Skin of body (tissue), 1 donor: ENCODE measurements at regions not wholly inside any gene's neighbourhood (a gene's known extent, or its start where the extent isn't known, plus 50 kb on each side); places are given as distances from the start of the nearest gene placed in this dataset.
"Not testable (repeated sequence)": the region's sequence is repeated elsewhere in the genome, so short reads cannot be mapped to it uniquely, and the experiment has no call there.

Experiments used
- DNase-seq: peaks from one replicate; lab custom pipeline; 2025; lab: John Stamatoyannopoulos, UW

DNA sequence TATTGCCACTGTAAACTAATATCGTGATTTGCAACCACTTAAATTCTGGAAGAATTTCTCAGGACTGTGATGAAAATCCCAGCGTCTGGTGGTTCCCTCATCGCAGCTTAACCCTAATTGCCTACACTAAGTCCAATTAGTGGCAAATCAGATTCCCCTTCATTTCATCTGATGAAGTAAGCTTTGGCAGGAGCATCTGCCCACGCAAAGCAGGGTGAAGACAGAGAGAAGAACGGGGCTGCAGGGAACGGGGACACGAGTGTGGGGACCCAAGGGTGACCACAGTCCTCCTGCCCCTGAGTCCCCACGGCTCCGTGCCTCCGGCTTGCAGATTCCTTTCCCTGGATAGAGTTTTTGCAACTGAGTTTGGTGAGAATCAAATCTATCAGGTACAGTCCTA lies 159.5 kb downstream of the LY86 start:
- DNase-seq, result no peak

DNA sequence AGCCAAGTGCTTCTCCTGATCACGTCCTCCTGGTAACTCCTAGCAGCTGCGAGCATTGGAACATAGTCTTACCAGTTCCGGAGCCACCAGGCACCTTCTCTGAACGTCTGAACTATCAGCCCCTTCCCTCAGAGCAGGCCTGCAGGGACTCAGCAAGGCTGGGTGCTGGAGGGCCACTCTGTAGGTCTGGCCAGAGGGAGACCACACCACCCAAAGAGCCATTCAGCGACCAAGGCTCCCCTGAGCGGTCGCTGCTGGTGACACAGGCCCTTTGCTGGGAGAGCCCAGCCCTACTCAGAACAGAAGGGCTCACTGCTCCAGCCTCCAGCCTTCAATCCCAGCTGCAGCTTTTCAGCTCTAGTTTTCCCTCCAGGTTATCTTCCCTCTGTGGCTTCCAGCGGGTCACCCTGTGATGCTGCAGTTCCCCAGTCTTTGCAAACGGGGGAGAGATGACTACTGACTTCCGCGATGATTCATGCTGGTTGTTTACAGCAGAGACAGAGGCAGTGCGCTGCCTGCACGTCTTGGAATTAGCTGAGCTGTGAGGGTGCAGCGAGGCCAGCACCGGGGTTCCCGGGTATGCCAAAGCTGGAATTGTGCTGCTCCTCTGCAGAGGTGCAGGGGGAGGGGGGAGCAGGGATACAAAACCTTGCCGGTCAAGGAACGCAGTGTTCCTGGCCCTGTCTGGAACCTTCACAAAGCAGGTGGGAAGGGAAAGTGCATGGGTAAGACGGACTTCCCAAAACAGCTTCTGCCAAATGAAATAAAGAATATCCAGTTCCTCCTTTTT lies 161.4 kb downstream of the LY86 start:
- peak; percentile 9 for DNase-seq

DNA sequence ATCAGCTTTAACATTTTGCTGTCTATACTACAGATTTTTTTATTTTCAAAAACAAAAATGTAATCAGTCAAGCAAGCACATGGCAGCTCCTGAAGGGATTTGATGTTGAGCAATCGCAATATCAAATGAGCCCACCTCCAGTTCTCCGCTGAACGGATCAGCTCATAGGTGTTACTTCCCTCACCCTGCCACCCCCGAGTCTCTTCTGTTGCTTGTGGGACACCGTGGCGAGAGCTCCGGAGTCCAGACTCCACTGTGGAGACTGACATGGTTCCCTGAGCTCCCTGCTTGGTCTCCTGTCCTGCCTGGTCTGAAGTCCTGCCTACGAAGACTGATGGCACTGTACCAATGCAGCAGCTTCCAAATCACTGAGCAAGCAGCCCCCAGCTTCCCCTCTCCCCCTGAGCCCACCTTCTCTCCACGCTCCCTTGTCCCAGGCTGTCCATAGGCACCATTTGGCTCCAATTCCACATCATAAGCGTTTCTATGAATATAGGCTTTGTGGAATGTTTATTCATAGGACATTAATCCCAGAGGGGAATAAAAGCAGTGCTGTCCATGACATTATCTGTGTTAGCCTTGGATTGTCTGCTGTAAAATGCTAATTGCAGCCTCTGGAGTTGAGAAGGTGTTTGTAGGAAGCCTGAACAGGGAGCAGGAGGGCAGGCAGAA lies 162.2 kb downstream of the LY86 start:
- DNase-seq, result no peak

DNA sequence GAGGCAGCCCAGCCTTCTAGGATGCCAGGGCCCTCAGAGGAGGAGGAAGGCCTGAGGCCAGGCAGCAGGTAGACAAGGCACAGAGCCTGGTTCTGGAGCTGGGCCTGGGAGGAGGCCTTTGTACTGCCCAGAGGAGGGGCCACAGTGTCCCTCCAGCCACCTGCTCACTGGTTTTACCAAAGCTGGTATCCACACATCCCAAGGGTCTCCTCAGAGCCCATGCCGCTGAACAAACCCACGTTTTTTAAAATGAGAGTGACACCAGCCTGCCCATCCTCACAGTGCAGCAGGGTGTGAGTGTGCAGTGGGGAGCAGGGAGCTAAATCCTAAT lies 162.7 kb downstream of the LY86 start:
- DNase-seq, result no peak

DNA sequence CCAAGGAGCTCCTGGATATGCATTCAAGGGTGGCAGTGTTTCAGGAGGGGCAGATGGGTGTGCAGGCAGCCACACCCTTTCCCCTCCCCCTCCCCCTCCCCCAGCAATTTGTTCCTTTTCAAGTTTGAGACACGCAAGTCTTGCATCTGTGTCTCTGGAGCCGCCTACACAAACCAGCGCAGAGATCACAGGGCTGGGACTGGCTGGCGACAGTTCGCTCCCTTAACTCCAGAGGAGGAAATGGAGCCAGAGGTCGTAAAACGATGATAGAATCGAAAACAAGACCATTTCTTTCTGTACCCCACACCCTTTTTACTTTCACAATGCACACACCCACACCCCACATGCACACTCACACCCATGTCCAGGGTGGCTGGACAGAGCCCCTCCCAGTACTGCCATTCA lies 163.1 kb downstream of the LY86 start:
- DNase-seq, result no peak

DNA sequence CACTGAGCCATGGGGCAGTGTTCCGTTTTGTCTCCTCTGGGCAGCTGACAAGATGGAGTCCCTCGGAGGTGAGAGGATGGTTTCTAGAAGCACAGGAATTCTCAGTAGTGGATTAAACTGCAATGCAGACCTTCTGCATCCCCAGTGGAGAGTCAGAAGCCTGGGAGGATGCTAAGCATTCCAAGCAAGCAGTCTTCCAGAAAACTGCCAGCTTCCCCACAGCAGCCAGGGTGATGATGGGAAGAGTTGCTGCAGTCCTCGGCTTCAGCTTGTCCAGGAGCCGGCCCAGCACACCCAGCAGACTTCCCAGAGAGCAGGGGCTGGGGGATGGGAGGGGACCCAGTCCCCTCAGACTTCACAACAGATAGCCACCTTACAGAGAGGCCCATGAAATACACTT lies 163.6 kb downstream of the LY86 start:
- no peak for DNase-seq

DNA sequence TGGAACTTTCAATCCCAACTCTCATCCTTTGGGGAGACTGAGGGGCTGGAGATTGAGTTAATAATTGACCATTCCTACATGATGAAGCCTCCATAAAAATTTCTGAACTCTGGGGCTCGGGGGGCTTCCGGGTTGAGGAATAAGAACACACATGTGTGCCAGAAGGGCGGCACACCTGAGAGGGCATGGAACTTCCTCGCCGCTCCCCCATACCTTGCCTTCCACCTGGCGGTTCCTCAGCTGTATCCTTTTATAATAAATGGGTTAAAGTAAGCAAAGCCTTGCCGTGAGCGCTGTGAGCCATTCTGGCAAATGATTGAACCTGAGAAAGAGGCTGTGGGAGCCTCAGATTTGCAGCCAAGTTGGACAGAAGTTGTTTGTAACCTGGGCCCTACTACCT lies 164.8 kb downstream of the LY86 start:
- no peak for DNase-seq

DNA sequence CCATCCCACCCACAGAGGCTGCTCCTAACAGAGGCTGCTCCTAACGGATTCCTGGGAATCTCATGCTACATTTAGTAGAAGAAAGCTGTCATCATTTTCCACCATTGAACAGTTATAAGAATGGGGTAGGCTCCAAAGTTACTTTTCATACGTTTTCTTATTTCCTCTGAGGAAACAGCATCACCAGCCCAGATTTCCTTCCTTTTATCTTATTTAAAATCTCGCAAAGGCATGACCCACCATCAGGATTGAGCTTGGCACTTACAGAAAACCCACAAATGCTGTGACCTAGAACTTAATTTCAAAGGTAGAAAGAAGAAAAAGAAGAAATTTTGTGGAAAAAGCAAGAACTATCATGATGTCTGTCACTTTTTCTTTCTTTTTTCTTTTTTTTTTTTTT lies 168.0 kb downstream of the LY86 start:
- DNase-seq, result no peak

DNA sequence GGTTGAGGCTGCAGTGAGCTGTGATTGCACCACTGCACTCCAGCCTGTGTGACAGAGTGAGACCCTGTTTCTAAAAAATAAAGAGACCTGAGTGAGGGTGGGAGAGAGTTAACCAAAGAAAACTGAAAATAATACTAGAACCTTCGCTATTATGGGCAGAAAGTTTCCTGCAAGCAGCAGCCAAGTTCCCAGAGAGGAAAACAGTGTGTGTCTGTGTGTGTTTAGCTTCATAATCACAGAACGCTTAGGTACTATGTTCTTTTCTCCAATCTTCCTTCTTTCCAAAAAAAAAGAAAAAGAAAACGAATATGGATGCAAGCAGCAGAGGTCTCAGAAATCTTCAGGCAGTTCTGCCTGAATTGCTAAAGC lies 170.0 kb downstream of the LY86 start:
- DNase-seq, result no peak

DNA sequence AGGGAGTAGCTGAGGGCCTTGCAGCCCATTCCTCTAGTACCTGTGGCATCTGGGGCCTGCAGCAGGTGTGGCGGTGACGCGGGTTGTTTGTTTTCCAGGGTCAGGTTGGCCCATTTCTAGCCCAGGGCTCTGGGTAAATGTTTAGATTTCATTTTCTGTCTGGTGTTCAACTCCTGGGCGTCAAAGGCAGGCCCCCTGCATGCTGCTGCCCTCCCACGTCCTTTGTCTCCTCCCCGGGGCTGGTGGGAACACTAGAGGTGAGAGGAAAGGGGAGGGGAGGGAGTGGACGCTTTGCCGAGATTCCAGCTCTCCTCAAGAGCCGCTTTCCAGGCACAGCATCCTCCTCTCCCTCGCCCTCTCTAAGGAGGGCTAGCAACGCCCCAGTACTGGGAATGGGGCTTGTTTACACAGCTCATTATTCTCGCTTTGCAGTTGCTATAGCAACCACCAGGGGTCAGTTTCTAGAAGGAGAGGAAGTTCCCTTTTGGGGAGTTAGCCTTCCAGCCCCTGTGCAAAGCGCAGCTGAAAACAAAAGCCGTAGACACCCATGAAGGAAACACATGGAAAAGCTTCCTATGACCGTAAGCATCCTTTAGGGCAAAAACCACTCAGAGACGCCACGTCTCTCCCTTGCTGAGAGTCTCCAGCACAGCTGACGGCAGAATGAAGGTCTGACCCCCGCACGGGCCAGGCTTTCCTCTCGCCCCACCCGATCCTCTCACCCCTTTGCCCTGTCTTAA lies 170.6 kb downstream of the LY86 start:
- DNase-seq, result peak; percentile 74

DNA sequence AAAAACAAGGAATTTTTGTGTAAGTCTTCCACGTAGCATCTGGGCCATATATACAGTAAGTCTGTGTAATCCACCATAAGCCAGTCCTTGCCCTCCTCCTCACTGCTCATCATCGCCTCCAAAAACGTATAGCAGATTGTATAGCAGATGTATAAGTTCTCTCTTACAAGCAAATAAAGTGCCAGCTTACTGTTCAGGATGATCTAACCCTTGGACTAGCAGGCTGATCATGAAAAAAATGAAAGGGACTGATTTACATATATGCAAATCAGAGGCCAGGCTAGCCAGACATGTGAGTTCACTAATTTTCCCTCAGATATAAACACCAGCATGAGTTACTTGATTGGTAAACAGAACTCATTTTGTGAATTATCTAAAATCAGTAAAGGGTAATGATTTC lies 171.5 kb downstream of the LY86 start:
- no peak for DNase-seq

DNA sequence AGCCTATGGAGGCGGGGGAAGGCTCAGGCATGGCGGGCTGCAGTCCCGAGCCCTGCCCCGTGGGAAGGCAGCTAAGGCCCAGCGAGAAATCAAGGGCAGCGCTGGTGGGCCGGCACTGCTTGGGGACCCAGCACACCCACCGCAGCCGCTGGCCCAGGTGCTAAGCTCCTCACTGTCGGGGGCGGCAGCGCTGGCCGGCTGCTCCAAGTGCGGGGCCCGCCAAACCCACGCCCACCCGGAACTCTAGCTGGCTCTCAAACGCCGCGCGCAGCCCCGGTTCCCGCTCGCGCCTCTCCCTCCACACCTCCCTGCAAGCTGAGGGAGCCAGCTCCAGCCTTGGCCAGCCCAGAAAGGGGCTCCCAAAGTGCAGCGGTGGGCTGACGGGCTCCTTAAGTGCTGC lies 174.0 kb downstream of the LY86 start:
- DNase-seq, result not testable (repeated sequence)

DNA sequence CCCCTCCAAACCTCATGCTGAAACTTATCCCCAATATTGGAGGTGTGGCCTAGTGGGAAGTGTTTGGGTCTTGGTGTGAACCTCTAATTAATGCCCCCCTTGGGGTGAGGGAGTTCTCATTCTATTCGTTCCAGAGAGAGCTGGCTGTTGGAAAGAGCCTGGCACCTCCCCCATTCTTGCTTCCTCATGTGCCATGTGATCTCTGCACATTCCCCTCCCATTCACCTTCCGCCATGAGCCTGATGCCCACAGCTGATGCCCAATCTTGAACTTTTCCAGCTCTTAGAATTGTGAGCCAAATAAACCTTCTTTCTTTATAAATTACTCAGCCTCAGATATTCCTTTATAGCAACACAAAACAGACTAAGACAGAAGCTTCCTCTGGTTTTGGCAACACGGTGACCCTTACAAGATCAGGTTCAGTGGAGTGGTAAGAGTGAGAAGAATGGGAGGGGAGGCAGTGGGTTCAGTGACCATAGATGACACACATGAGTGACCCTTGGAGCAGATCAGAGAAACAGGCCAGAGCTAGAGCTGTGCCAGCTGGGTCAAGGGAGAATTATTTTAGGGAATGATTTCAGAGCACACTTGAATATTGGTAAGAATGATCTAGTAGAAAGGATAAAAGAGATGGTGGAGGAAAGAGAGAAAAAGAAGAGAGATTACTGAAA lies 176.4 kb downstream of the LY86 start:
- DNase-seq, result no peak

DNA sequence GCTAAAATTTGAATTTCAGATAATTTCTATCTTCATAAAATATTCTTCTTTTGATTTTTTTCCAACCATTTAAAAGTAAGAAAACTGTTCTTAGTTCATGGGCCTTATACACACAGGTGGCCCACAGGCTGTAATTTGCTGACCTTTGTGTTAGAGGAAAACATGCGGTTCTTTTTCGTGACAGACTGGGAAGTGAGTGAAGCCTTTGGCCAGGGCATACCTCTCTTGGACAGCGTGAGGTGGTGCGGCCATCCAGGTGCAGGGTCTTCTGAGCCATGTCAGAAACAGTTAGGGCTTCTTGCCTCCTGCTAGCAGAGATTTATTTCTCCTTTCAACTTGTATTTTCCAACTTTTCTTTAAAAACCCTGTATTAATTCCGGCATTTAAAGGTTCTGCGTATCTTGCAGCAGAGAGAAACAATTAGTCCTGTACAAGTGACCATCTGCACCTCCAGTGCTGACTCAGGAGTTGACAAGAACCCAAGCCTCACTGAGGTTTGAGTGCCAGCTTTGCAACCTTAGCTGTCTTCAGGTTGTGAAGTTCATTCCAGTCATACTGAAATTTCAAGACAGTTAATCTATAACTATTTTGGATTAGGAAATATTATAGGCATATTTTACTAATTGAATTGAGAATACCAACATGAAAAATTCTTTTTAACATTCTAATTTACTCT lies 177.8 kb downstream of the LY86 start:
- no peak for DNase-seq

DNA sequence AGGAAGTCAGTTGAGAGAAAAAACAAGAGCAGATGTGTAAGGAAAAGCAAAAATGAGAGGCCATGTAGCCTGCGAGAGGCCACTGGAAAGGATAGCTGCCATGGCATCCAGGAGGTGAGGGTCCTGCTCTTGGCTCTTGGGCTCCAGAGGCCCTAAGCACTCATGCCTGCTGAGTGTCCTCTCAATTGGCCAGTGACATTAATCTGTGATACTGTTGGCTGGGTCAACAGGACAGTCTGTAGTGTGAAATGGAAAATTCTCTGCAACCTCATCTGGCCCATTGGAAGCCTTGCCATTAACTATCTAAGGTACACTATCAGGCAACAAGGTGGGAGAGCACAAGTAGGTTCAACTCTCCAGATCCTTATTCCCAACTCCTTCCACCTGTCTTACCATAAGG lies 180.9 kb downstream of the LY86 start:
- no peak for DNase-seq

DNA sequence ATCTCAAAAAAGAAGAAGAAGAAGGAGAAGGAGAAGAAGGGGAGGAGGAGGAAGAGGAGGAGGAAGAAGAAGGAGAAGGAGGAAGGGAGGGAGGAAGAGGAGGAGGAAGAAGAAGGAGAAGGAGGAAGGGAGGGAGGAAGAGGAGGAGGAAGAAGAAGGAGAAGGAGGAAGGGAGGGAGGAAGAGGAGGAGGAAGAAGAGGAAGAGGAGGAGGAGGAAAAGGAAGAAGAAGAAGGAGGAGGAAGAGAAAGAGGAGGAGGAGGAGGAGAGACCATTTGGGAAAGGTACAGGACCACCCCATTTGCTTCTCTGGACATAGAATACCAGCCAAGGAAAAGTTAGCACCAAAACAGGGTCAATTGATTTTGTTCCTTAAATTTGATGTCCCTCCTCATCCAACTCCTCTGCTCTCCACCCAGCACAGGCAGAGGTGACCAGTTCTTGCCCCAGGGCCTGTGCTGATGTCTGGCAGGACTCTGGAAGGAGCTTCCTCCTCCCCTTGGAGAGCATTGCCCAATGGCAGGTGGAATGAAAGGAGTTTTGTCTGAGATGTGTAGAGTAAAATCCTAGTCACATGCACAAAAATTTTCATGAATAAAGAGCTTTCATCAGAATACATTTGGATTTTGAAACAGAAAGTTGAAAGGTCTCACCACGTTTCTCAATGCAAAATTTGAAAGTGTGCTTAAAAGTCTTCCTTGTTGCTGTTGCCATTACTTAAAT lies 182.9 kb downstream of the LY86 start:
- no peak for DNase-seq

DNA sequence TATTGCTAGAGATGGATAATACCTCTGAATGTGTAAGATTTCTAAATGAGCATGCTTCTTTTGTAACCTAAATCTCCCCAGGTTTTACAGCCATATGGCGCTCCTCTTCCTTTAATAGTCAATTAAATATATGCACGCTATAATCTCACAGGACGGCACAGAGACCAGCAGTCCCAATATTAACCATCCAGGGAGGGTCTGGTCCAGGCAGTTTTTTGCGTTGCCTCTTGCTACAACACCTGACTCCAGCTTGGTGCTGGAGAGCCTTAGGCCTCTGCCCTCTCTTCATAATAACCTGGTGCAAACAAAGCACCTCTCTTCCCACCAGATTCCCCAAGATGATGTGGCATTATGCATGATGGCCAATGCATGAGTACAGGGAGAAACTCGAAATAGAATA lies 183.4 kb downstream of the LY86 start:
- no peak for DNase-seq

DNA sequence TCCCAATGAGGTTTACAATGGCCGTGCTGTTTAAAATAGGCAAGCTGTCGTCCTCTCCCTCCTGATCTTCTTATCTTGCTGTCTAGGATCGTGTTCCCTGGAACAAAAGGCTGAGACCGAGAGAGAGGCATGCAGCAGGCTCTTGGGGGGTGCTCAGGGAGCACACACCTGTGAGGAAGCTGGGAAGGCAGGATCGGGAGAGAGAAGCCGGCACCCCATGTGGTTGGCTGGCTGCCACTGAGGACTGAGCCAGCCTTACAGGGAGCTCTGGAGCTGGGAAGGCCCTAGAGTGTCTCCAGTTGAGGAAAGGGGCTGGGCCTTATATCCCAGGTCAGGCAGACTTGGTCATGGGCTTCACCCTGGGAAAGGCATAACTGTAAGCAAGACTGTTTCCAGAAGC lies 184.2 kb downstream of the LY86 start:
- DNase-seq, result no peak

DNA sequence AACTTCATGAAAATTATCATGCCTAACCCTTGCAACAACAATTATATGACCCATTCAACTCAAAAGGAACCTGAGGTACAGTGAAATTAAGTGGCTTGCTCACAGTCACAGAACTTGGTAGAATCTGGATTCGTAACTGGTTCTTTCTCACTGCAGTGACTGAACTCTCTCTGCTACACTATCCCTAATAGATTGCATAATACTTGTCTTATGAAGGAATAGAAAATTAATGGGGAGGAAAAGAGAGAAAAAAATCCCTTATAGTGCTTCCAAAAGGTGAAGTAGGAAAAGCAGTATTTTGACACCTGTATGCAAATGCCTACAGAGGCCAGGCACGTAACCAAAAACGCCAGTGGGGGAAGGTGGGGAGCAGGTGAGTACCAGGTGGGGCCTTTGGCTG lies 186.6 kb downstream of the LY86 start:
- DNase-seq, result no peak

DNA sequence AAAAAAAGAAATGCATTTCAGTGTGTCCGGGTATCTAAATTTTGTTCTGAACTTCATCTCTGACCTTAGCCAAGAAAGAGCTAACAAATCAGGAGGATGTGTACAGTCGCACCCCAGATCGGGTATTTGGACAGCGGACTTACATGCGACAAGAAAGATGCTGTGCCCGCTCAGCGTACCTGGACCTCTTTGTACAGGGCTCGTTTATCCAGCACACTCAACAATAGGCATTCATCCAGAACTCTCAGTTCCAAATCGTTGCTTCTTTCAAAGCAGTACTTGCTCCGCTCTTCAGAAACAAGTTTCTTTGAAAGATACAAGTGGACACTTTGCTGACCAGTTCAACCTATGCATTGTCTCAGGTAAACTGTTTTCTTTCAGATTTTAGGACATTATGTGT lies 191.7 kb downstream of the LY86 start:
- DNase-seq, result no peak
